ENCODE measurements at regions not wholly inside any gene's neighbourhood (a gene's known extent, or its start where the extent isn't known, plus 50 kb on each side); places are given as distances from the start of the nearest gene placed in this dataset.

GRCh38 chr11:134905517-134905916, 493.5 kb upstream of the B3GAT1 start:
- ChIA-PET POLR2A (no interaction called here), CTCF (no interaction called here)
- no peak overlapping the region for H3K4me3 ChIP-seq (ENCODE audit: low read depth, low read length)
- TF ChIP-seq CTCF (IDR thresholded peaks at IDR 0.05; ENCODE audit: insufficient read depth, low read length, missing control alignments), result no peak
- DNase-seq (ENCODE audit: low read depth, low spot score), result no peak

- no peak overlapping the region for H3K4me3 ChIP-seq (ENCODE audit: low read depth, low read length)
- ChIA-PET CTCF (no interaction called here), POLR2A (no interaction called here)
- TF ChIP-seq CTCF (IDR thresholded peaks at IDR 0.05; ENCODE audit: insufficient read depth, low read length, missing control alignments), result no peak
- no peak for DNase-seq (ENCODE audit: low read depth, low spot score)
Measured at GRCh38 chr11:134904103-134904790, 492.2 kb upstream of the B3GAT1 start.

- CTCF ChIA-PET, result no interaction called here
- no peak for TF ChIP-seq CTCF (IDR thresholded peaks at IDR 0.05; ENCODE audit: insufficient read depth, low read length, missing control alignments)
- no peak overlapping the region for H3K4me3 ChIP-seq (ENCODE audit: low read depth, low read length)
- POLR2A ChIA-PET, result no interaction called here
- DNase-seq (ENCODE audit: low read depth, low spot score), result no peak
Measured at GRCh38 chr11:134901955-134902918, 490.2 kb upstream of the B3GAT1 start.

- POLR2A ChIA-PET, result no interaction called here
- CTCF ChIA-PET, result no interaction called here
- no peak for DNase-seq (ENCODE audit: low read depth, low spot score)
Measured at GRCh38 chr11:134901542-134901941, 489.5 kb upstream of the B3GAT1 start.

GRCh38 chr11:134893810-134894685, 482.0 kb upstream of the B3GAT1 start:
- CTCF ChIA-PET, result no interaction called here
- TF ChIP-seq CTCF (IDR thresholded peaks at IDR 0.05; ENCODE audit: insufficient read depth, low read length, missing control alignments), result no peak

More at GRCh38 chr11:134901542-134901941, 489.5 kb upstream of the B3GAT1 start:
- no peak for TF ChIP-seq CTCF (IDR thresholded peaks at IDR 0.05; ENCODE audit: insufficient read depth, low read length, missing control alignments)
- no peak overlapping the region for H3K4me3 ChIP-seq (ENCODE audit: low read depth, low read length)

More at GRCh38 chr11:134893810-134894685, 482.0 kb upstream of the B3GAT1 start:
- POLR2A ChIA-PET, result no interaction called here
- no peak for DNase-seq (ENCODE audit: low read depth, low spot score)
- H3K4me3 ChIP-seq (ENCODE audit: low read depth, low read length), result no peak overlapping the region

Data from AG04449 (cell line).